GM18502 (cell line): ENCODE measurements at regions not wholly inside any gene's neighbourhood (a gene's known extent, or its start where the extent isn't known, plus 50 kb on each side); places are given as distances from the start of the nearest gene placed in this dataset.

Source experiments
- ATAC-seq: cut with Tn5 transposase; IDR thresholded peaks from one replicate; pipeline ENCODE4 v1.9.1; 2021; ENCODE audit warnings: mild to moderate bottlenecking; ENCODE audit not compliant: unreplicated experiment, poor library complexity

DNA sequence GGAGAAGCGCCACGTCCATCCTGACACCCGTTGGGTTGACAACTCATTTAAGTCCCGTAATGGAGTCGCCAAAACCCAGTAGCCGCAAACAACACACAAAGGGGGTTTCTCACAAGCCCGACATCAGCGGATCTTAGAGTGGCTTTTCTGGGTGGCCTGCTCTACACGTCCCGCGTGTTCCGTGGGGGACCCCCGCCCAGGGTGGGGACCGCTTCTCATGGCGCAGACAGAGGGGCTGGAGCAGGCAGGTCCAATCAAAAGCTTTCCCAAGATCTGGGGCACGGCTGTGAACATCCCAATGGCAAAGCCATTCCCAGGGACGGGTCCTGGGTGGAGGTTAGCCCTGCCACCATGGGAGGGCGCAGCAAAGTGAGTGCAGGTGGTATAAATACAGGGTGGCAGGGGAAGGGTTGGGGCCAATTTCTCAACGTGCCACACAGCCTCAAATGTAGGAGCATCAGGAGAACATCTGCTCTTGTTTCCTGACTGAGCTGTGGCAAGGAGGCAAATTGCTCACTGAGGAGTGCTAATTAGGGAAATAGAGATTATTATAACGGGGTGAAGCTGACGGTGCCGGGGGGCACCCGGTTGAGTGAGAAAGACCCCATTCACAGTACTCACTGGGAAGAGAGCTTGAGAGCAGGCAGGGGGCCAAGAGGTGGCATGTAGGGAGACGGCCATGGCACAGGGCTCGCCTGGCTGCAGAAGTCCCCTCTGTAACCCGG lies 1447.2 kb downstream of the TBC1D22A start:
- no peak for ATAC-seq

DNA sequence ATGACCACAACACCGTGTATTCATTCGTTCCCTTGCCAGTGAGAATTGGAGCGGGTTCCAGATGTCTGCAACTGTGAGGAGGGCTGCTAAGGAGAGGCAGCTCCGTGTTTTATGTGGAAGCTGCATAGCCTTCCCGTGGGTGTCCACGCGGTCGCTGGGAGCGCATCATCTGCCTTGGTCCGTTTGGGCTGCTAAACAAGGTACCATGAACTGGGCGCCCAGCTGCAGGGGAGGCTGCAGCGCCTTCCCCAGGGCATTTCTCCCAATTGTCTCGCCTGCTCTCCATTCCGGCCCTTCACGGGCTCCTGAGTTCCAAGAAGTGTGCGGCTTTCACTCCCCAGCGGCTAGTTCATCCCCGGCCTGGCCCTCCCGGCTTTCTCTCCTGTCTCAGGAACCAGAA lies 1446.4 kb downstream of the TBC1D22A start:
- ATAC-seq = no peak

- no peak for ATAC-seq
These were observed 1445.6 kb downstream of the TBC1D22A start for GRCh38 chr22:48207919-48208535.

- ATAC-seq = no peak
These were observed 1443.3 kb downstream of the TBC1D22A start for GRCh38 chr22:48205790-48206189.

DNA sequence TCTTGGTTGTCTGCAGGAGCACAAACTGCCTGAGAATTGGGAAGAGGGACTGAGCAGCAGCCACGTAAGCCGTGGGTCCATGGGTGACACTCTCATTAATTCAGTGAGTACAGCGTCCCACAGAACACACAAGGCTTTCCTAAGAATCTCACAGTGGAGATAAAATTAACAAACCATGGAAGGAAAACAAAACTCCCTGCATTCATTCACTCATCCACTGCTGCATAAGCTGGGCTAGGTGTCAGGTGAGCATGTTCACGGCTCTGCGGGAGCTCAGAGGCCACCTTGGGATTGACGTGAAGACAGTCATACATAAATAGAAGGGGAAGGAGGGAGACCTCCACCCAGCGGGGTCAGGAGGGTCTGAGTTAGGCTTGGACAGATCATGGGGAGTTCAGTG lies 1442.7 kb downstream of the TBC1D22A start:
- ATAC-seq = no peak

DNA sequence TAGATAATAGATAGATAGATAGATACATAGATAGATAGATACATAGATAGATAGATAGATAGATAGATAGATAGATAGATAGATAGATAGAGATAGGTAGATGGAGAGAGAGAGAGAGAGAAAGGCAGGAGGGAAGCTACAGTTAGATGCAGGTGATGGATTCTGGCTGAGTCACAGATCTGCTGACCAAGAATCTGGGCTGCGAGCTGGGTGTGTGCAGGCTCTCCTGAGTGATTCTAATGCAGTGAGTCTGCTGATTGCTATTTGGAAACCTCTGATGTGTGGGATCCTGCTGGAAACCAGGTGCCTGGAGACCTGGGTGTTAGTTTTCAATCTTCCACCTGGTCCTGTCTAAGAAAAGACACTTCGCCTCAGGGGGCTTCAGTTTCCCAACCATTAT lies 1441.8 kb downstream of the TBC1D22A start:
- ATAC-seq = no peak

- no peak for ATAC-seq
These were observed 1437.2 kb downstream of the TBC1D22A start for GRCh38 chr22:48199667-48200066.

DNA sequence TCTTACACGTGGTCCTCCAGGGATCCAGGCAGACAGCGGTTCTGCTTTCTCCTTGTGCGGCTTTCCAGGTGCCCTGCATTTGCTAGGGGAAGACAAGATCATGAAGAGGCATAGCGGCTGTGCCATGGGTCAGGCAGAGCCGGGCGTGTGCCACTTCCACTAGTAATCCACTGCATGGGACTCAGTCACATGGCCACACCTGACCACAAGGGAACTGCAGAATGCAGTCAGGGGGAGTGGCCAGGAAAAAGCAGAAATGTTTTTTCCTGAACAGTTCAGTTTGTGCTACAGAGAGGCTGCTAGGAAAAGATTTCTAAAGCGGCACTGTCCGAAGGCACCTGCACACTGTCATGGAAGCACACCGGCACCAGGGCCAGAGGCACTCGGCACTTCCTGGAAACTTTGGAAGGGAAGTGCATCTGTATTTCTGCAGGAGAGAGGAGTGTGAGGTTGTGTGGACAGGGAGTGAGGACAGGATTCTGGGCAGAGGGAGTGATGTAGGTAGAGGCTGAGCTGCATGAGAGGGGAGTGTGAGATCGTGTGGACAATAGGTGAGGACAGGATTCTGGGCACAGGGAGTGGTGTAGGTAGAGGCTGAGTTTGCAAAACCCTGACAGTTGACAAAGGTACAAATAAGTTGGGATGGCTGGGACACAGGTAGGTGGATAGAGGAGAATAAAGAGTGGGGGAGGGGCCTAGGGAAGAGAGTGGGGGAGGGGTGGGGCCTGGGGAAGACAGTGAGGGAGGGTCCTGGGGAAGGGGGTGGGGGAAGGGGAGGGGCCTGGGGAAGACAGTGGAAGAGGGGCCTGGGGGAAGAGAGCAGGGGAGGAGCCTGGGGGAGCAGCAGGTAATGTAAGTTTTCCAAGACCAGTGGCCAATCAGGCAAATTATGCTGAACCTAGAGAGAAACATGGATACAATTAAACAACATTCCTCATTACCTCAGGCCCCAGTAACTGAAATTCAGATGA lies 1436.3 kb downstream of the TBC1D22A start:
- no peak for ATAC-seq

DNA sequence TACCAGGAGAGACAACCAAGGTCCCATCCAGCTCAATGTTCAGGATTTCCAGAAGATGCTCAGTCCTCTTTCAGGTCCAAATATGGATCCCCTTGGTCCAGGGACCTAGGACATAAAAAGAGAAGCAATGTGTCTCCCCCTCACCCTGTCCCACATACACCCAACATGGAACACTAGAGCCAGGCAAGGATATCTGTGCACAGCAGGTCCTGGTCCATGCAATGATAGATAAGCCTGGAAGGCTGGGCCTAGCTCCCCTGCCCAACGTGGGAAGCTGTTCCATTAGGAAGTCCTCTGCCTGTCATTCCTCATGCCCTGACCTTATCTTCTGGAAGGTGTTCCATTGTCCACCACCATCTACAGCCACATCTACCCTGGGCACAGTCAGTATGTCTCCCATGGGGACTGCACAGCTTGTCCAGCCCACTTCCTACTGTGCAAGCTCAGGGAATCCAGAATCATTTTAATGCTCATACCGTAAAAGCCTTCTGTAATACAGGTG lies 1434.8 kb downstream of the TBC1D22A start:
- no peak for ATAC-seq

DNA sequence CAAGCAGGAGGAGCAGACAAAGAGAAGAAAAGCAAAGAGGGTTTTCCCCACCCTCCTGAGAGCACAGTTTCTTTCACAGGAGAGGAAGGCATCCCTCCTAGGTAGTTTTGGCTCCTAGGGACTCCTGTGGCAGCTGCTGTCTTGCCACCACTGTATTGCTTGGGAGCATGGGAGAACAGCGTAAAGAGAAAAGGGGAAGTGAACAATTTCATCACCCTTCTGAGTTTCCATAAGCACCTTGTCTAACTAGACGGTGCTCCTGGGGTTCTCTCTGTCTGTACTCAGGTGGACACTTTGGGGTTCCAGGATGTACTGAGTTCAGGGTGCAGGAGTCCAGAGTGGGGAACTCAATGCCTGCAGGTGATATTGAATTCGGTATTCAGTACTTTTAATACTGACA lies 1430.5 kb downstream of the TBC1D22A start:
- ATAC-seq = no peak

GRCh38 chr22:48192071-48192470 lies 1429.6 kb downstream of the TBC1D22A start:
- ATAC-seq = no peak

- ATAC-seq = no peak
These were observed 1425.8 kb downstream of the TBC1D22A start for GRCh38 chr22:48188231-48188721.

- ATAC-seq = no peak
These were observed 1424.9 kb downstream of the TBC1D22A start for GRCh38 chr22:48187356-48187755.

- ATAC-seq = no peak
These were observed 1423.8 kb downstream of the TBC1D22A start for GRCh38 chr22:48186146-48186790.

GRCh38 chr22:48185071-48186055 lies 1422.9 kb downstream of the TBC1D22A start:
- no peak for ATAC-seq

GRCh38 chr22:48182846-48183805 lies 1420.7 kb downstream of the TBC1D22A start:
- ATAC-seq = no peak

- ATAC-seq = no peak
These were observed 1419.6 kb downstream of the TBC1D22A start for GRCh38 chr22:48182031-48182430.
